Keratinocyte (primary cell): ENCODE measurements at regions not wholly inside any gene's neighbourhood (a gene's known extent, or its start where the extent isn't known, plus 50 kb on each side); places are given as distances from the start of the nearest gene placed in this dataset.

Experiments
- DNase-seq: peaks from one replicate; pipeline ENCODE4 v3.0.0-alpha.2; 2011; ENCODE audit warnings: low read depth, missing footprints, low spot score
- FAIRE-seq: peaks from 2 replicates; lab custom pipeline; 2011; peaks lifted over from hg19 to GRCh38; lab: Jason Lieb, UNC
- H2AFZ ChIP-seq: 2 replicates; pipeline ENCODE4 v1.6.0; 2012; ENCODE audit warnings: low read length, control low read depth, inconsistent platforms; ENCODE audit not compliant: control insufficient read depth
- H3K27ac ChIP-seq: 2 replicates; pipeline ENCODE4 v1.5.1; 2011; ENCODE audit warnings: low read length; ENCODE audit not compliant: control insufficient read depth, insufficient read depth
- H3K27me3 ChIP-seq: 3 replicates; pipeline ENCODE4 v1.6.0; 2011; ENCODE audit warnings: low read length; ENCODE audit not compliant: control insufficient read depth, insufficient read depth; ENCODE audit errors: extremely low read depth
- H3K36me3 ChIP-seq, 2 experiments: 2 replicates in 1 of 2; 3 replicates in 1 of 2; pipeline ENCODE4 v1.5.1; 2011; ENCODE audit warnings: low read length in 2 of 2, mild to moderate bottlenecking in 1 of 2; ENCODE audit not compliant: control insufficient read depth in 2 of 2, insufficient read depth in 2 of 2; ENCODE audit errors: extremely low read depth in 1 of 2
- H3K4me1 ChIP-seq: 3 replicates; pipeline ENCODE4 v1.5.1; 2011; ENCODE audit warnings: low read length; ENCODE audit not compliant: control insufficient read depth, insufficient read depth; ENCODE audit errors: extremely low read depth
- H3K4me2 ChIP-seq: 3 replicates; pipeline ENCODE4 v1.6.0; 2011; ENCODE audit warnings: low read depth, low read length; ENCODE audit not compliant: control insufficient read depth, insufficient read depth; ENCODE audit errors: extremely low read depth
- H3K4me3 ChIP-seq, 3 experiments: fragments of 200-600 bp in 1 of 3; sonication (generic) in 1 of 3; 2 replicates in 2 of 3; 3 replicates in 1 of 3; pipeline ENCODE4 v1.5.1; 2011 to 2016; ENCODE audit warnings: low read length in 3 of 3, mild to moderate bottlenecking in 3 of 3, control low read depth in 2 of 3, inconsistent platforms in 1 of 3, low read depth in 1 of 3, mixed read lengths in 1 of 3, mixed run types in 1 of 3, moderate library complexity in 1 of 3; ENCODE audit not compliant: control insufficient read depth in 2 of 3, insufficient read depth in 2 of 3; ENCODE audit errors: extremely low read depth in 1 of 3
- H3K79me2 ChIP-seq: 2 replicates; pipeline ENCODE4 v1.6.0; 2012; ENCODE audit warnings: low read length; ENCODE audit not compliant: control insufficient read depth, insufficient read depth
- H3K9ac ChIP-seq: 3 replicates; pipeline ENCODE4 v1.6.0; 2011; ENCODE audit warnings: low read length; ENCODE audit not compliant: control insufficient read depth, insufficient read depth; ENCODE audit errors: extremely low read depth
- H3K9me1 ChIP-seq: 3 replicates; pipeline ENCODE4 v1.6.0; 2011; ENCODE audit warnings: low read length; ENCODE audit not compliant: control insufficient read depth, insufficient read depth; ENCODE audit errors: extremely low read depth
- H3K9me3 ChIP-seq: 2 replicates; pipeline ENCODE4 v1.5.1; 2012; ENCODE audit warnings: low read depth, low read length; ENCODE audit not compliant: control insufficient read depth
- H4K20me1 ChIP-seq: 3 replicates; pipeline ENCODE4 v1.6.0; 2011; ENCODE audit warnings: low read length; ENCODE audit not compliant: control insufficient read depth, insufficient read depth; ENCODE audit errors: extremely low read depth
- CTCF ChIP-seq, 3 experiments: IDR thresholded peaks in 1 of 3; conservative IDR thresholded peaks in 1 of 3; optimal IDR thresholded peaks in 1 of 3; 2 replicates in 2 of 3; 3 replicates in 1 of 3; pipeline versions ENCODE3 to v1.5.1; 2011; ENCODE audit warnings: low read length in 3 of 3, mild to moderate bottlenecking in 3 of 3, moderate library complexity in 2 of 3, control low read depth in 1 of 3, inconsistent platforms in 1 of 3; ENCODE audit not compliant: insufficient read depth in 2 of 3; ENCODE audit errors: extremely low read depth in 1 of 3
- EZH2 ChIP-seq: IDR thresholded peaks from one replicate; pipeline ENCODE4 v1.6.1; 2012; ENCODE audit warnings: inconsistent platforms, mild to moderate bottlenecking, low read length, moderate library complexity
- dilution Hi-C: fragments of 300-500 bp; cut with MboI; formaldehyde crosslinking; loops from one replicate; pipeline ENCODE4 v1.7.0; 2020; ENCODE audit warnings: low sequenced_read_pairs; ENCODE audit not compliant: extremely low pct_ligation_motif_present

DNA sequence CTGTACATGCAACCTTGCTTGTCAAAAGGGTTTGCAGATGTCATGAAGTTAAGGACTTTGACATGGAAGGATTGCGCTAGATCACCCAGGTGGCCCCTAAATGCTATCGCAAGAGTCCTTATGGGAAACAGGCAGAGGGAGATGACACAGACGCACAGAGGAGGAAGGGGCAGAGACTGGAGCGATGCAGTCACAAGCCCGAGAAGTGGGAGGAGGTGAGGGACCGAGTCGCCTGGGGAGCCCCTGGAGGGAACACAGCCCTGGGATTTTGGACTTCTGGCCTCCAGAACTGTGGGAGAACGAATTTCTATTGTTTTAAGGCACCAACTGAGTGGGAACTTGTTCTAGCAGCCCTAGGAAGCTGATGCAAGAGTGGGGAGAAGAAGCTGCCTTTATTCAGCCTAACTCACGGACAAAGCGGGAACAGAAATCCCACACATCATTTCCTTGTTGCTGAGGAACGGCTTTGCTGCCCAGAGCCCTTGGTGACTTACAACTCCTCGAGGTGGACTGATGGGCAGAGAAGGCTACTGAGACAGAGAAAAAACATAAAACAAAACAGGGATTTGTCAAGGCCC is 434.0 kb downstream of the PREX1 start:
- Histone ChIP-seq H3K4me1 (no peaks in the 10 kb centered on the region), H3K79me2 (no peaks in the 10 kb centered on the region), H3K9me1 (no peaks in the 10 kb centered on the region), H3K36me3 (no peaks in the 10 kb centered on the region), H3K27me3 (peaks cover 17% of the 10 kb centered on the region), H4K20me1 (no peaks in the 10 kb centered on the region), H3K4me3 (no peak overlapping the region), H3K27ac (no peak overlapping the region), H3K9ac (no peak overlapping the region), H2AFZ (no peak overlapping the region), H3K9me3 (no peaks in the 10 kb centered on the region), H3K4me2 (no peak overlapping the region)
- dilution Hi-C loops = no loop called here
- DNase-seq = no peak
- no peak for TF ChIP-seq CTCF (optimal IDR thresholded peaks at IDR 0.05 in 1 of 3, IDR thresholded peaks at IDR 0.05 in 1 of 3, conservative IDR thresholded peaks at IDR 0.05 in 1 of 3; ENCODE audit: extremely low read depth in 1 of 3, insufficient read depth in 2 of 3, low read length in 3 of 3)
- no peak for TF ChIP-seq EZH2
- no peak for FAIRE-seq

DNA sequence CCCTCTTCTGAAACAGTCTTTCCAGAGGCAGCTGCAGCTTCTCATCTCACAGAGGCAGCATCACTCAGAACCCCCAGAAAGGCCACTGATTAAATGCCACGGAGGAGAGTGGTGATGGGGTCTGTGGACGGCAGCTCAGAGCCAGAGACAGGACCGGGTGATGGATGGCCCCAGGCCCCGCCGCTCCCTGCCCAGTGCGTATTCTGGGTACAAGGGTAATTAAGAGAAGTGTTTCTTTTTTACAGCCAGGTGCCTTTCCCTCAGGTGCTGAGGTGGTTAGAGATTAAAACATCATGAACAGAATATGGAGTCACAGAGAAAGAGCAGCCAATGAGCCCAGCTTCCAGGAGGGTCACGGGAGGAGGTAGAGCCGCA is 434.5 kb downstream of the PREX1 start:
- no peaks in the 10 kb centered on the region for H3K36me3 ChIP-seq
- no peaks in the 10 kb centered on the region for H3K4me1 ChIP-seq
- no peak overlapping the region for H2AFZ ChIP-seq
- dilution Hi-C loops = no loop called here
- no peak overlapping the region for H3K4me2 ChIP-seq
- no peaks in the 10 kb centered on the region for H3K9me3 ChIP-seq
- no peak overlapping the region for H3K9ac ChIP-seq
- no peaks in the 10 kb centered on the region for H4K20me1 ChIP-seq
- no peak for DNase-seq
- no peak for FAIRE-seq
- H3K9me1 ChIP-seq = no peaks in the 10 kb centered on the region
- peaks cover 17% of the 10 kb centered on the region for H3K27me3 ChIP-seq
- no peak overlapping the region for H3K27ac ChIP-seq
- TF ChIP-seq CTCF (optimal IDR thresholded peaks at IDR 0.05 in 1 of 3, IDR thresholded peaks at IDR 0.05 in 1 of 3, conservative IDR thresholded peaks at IDR 0.05 in 1 of 3; ENCODE audit: extremely low read depth in 1 of 3, insufficient read depth in 2 of 3, low read length in 3 of 3) (no peak), EZH2 (no peak)
- no peaks in the 10 kb centered on the region for H3K79me2 ChIP-seq
- H3K4me3 ChIP-seq = no peak overlapping the region
